ENCODE measurements at regions not wholly inside any gene's neighbourhood (a gene's known extent, or its start where the extent isn't known, plus 50 kb on each side); places are given as distances from the start of the nearest gene placed in this dataset.

- Histone ChIP-seq H3K36me3 (ENCODE audit: control insufficient read depth, insufficient read depth, low read length) (no peaks in the 10 kb centered on the region), H3K9me1 (ENCODE audit: control insufficient read depth, insufficient read depth, low read length) (no peaks in the 10 kb centered on the region), H4K20me1 (replicated peaks; ENCODE audit: control insufficient read depth, insufficient read depth, low read length) (no peaks in the 10 kb centered on the region), H3K27me3 (ENCODE audit: control insufficient read depth in 2 of 2, insufficient read depth in 2 of 2, low read length in 2 of 2) (no peaks in the 10 kb centered on the region), H3K9me3 (replicated peaks; ENCODE audit: control insufficient read depth, insufficient read depth, low read depth, low read length) (no peaks in the 10 kb centered on the region), H3K27ac (ENCODE audit: extremely low read depth, low read depth, low read length) (no peak overlapping the region), H2AFZ (ENCODE audit: low read depth, low read length) (no peak overlapping the region), H3K4me1 (replicated peaks in 1 of 2; ENCODE audit: control insufficient read depth in 2 of 2, insufficient read depth in 2 of 2, low read length in 2 of 2) (no peaks in the 10 kb centered on the region), H3K79me2 (ENCODE audit: control insufficient read depth, insufficient read depth, low read length) (no peaks in the 10 kb centered on the region), H3K9ac (ENCODE audit: insufficient read depth in 1 of 2, low read depth in 2 of 2, low read length in 2 of 2) (no peak overlapping the region), H3K4me3 (no peak overlapping the region), H3K4me2 (ENCODE audit: insufficient read depth, low read length) (no peak overlapping the region)
- FAIRE-seq, result no peak
- DNase-seq (ENCODE audit: extremely low read depth in 1 of 4, low spot score in 3 of 4), result no peak
- TF ChIP-seq KLF16 (IDR thresholded peaks at IDR 0.05) (no peak), RFX7 (CRISPR knock-in tag; IDR thresholded peaks at IDR 0.05) (no peak), HOXB6 (CRISPR knock-in tag; IDR thresholded peaks at IDR 0.05; ENCODE audit: borderline replicate concordance) (no peak), PHTF2 (CRISPR knock-in tag; IDR thresholded peaks at IDR 0.05) (no peak), SAP30 (IDR thresholded peaks at IDR 0.05; ENCODE audit: borderline replicate concordance, insufficient read depth, low read depth, low read length, poor library complexity, severe bottlenecking) (no peak), SMAD1 (IDR thresholded peaks at IDR 0.05; ENCODE audit: low read depth, low read length, partially characterized antibody) (no peak), MED1 (CRISPR knock-in tag; IDR thresholded peaks at IDR 0.05; ENCODE audit: borderline replicate concordance) (no peak), SMARCA4 (IDR thresholded peaks at IDR 0.05) (no peak), BRF1 (IDR thresholded peaks at IDR 0.05; ENCODE audit: borderline replicate concordance, extremely low read depth, insufficient read length) (no peak), SMARCA5 (IDR thresholded peaks at IDR 0.05) (no peak), NR1H2 (CRISPR knock-in tag; IDR thresholded peaks at IDR 0.05) (no peak), POU5F1 (IDR thresholded peaks at IDR 0.05; ENCODE audit: borderline replicate concordance, low read depth, low read length, partially characterized antibody) (no peak), HMGN3 (IDR thresholded peaks at IDR 0.05; ENCODE audit: borderline replicate concordance, extremely low read depth, insufficient read length, low read depth, low read length) (no peak)
- 0% methylated on average over 1 of the region's 1 CpG for WGBS (ENCODE audit: insufficient coverage, low coverage, missing lambda C conversion rate)
- ATAC-seq, result no peak
- in situ Hi-C loops (cut with MboI) (no loop called here), intact Hi-C loops (cut with micrococcal nuclease) (no loop called here)
- ChIA-PET CTCF (ENCODE audit: low intra/inter-chr PET ratio) (no interaction called here), POLR2A (no interaction called here)
- BruUV-seq (replicated peaks), result no TSS peak
These were observed 60.8 kb downstream of the BTBD3 start for GRCh38 chr20:11978496-11978895.
